HepG2 (cell line): ENCODE measurements at regions not wholly inside any gene's neighbourhood (a gene's known extent, or its start where the extent isn't known, plus 50 kb on each side); places are given as distances from the start of the nearest gene placed in this dataset.

Experiments used
- ATAC-seq: fragments of 200-7000 bp; cut with Tn5 transposase; 3 replicates; pipeline ENCODE4 v1.9.1; 2020; ENCODE audit warnings: mild to moderate bottlenecking, moderate library complexity
- BruUV-seq: library from RNA; stranded (reverse); fragments of 400-500 nt; replicated peaks from 2 replicates; lab custom pipeline; 2021; lab: Mats Ljungman, UMichigan
- CTCF ChIA-PET: fragments of 300-600 bp; formaldehyde crosslinking; extraction: SDS; loops from one replicate; lab custom pipeline; 2021; ENCODE audit warnings: low total read pairs, inconsistent platforms, low intra/inter-chr PET ratio; lab: Yijun Ruan, JAX
- POLR2A ChIA-PET: fragments of 350-600 bp; sonication (Branson Sonifier 250); formaldehyde crosslinking; loops from one replicate; lab custom pipeline; 2020; ENCODE audit warnings: antibody characterized with exemption, inconsistent platforms; lab: Yijun Ruan, JAX
- DNase-seq: peaks from one replicate; pipeline ENCODE4 v3.0.0-alpha.2; 2015; ENCODE audit warnings: low spot score
- FAIRE-seq: peaks from 3 replicates; lab custom pipeline; 2011; peaks lifted over from hg19 to GRCh38; lab: Jason Lieb, UNC
- H2AFZ ChIP-seq: one replicate; pipeline ENCODE4 v1.6.1; 2011; ENCODE audit warnings: low read length, inconsistent platforms
- H3K27ac ChIP-seq: fragments of 300-600 bp; 3 replicates; pipeline ENCODE4 v1.8.0; 2011; ENCODE audit warnings: mixed run types, mild to moderate bottlenecking, mixed read lengths, low read length, inconsistent platforms; ENCODE audit not compliant: insufficient read depth; ENCODE audit errors: extremely low read length
- H3K27me3 ChIP-seq, 2 experiments: fragments of 200-600 bp in 1 of 2; 2 replicates in 1 of 2; 3 replicates in 1 of 2; pipeline versions ENCODE4 v1.6.0 to v1.8.0; 2011; ENCODE audit warnings: low read length in 2 of 2, mild to moderate bottlenecking in 2 of 2, moderate library complexity in 2 of 2, inconsistent platforms in 1 of 2; ENCODE audit not compliant: insufficient read depth in 2 of 2, control insufficient read depth in 1 of 2
- H3K36me3 ChIP-seq, 2 experiments: fragments of 200-600 bp in 1 of 2; replicated peaks in 1 of 2; 2 replicates in 1 of 2; 3 replicates in 1 of 2; pipeline versions ENCODE4 v1.5.1 to v1.8.0; 2011; ENCODE audit warnings: low read length in 2 of 2, inconsistent platforms in 1 of 2; ENCODE audit not compliant: insufficient read depth in 2 of 2, control insufficient read depth in 1 of 2
- H3K4me1 ChIP-seq: 2 replicates; pipeline ENCODE4 v1.5.1; 2012; ENCODE audit warnings: low read length, inconsistent platforms; ENCODE audit not compliant: insufficient read depth
- H3K4me2 ChIP-seq: 2 replicates; pipeline ENCODE4 v1.6.0; 2011; ENCODE audit warnings: low read depth, low read length, inconsistent platforms
- H3K4me3 ChIP-seq, 3 experiments: fragments of 200-600 bp in 1 of 3; sonication (generic), shearing (Covaris generic) in 1 of 3; replicated peaks in 1 of 3; 2 replicates each; pipeline ENCODE4 v1.5.1; 2011 to 2016; ENCODE audit warnings: low read length in 3 of 3, inconsistent platforms in 2 of 3, low read depth in 2 of 3, mild to moderate bottlenecking in 2 of 3, control low read depth in 1 of 3, mixed read lengths in 1 of 3; ENCODE audit not compliant: insufficient read depth in 1 of 3
- H3K79me2 ChIP-seq: one replicate; pipeline ENCODE4 v1.6.1; 2011; ENCODE audit warnings: low read length, inconsistent platforms; ENCODE audit not compliant: insufficient read depth
- H3K9ac ChIP-seq: 2 replicates; pipeline ENCODE4 v1.6.0; 2011; ENCODE audit warnings: mild to moderate bottlenecking, low read depth, low read length, inconsistent platforms; ENCODE audit not compliant: insufficient read depth
- H3K9me3 ChIP-seq: 2 replicates; pipeline ENCODE4 v1.5.1; 2012; ENCODE audit warnings: mild to moderate bottlenecking, low read length
- H4K20me1 ChIP-seq: 2 replicates; pipeline ENCODE4 v1.6.0; 2011; ENCODE audit warnings: inconsistent platforms, mild to moderate bottlenecking, low read length, moderate library complexity; ENCODE audit not compliant: insufficient read depth
- BCLAF1 ChIP-seq: fragments of 450-650 bp; IDR thresholded peaks from 2 replicates; pipeline ENCODE4 v1.6.1; 2017; ENCODE audit warnings: mild to moderate bottlenecking
- CBX2 ChIP-seq, 2 experiments: fragments of 200-600 bp in 1 of 2; sonication (generic); formaldehyde crosslinking in 1 of 2; IDR thresholded peaks; 2 replicates each; pipeline versions ENCODE4 v1.7.0 to v1.8.1; 2018 to 2022; ENCODE audit warnings: low read depth in 2 of 2, low read length in 1 of 2, mild to moderate bottlenecking in 1 of 2, missing genetic modification reagents in 1 of 2
- NCOA5 ChIP-seq: sonication (generic); formaldehyde crosslinking; IDR thresholded peaks from 2 replicates; pipeline ENCODE4 v1.4.0; 2020; ENCODE audit warnings: missing genetic modification reagents
- NFYB ChIP-seq: sonication (generic); formaldehyde crosslinking; IDR thresholded peaks from 2 replicates; pipeline ENCODE4 v1.4.0; 2020; ENCODE audit warnings: missing genetic modification reagents
- REPIN1 ChIP-seq: sonication (generic); formaldehyde crosslinking; IDR thresholded peaks from 2 replicates; pipeline ENCODE4 v1.8.0; 2022; ENCODE audit warnings: missing genetic modification reagents, low read depth, mild to moderate bottlenecking, borderline replicate concordance
- ZFP36 ChIP-seq: fragments of 150-350 bp; IDR thresholded peaks from 2 replicates; pipeline ENCODE4 v1.6.1; 2018; ENCODE audit warnings: borderline replicate concordance, low read length, low read depth; ENCODE audit not compliant: partially characterized antibody
- ZFP82 ChIP-seq: sonication (generic); formaldehyde crosslinking; IDR thresholded peaks from 2 replicates; pipeline ENCODE4 v1.5.1; 2020; ENCODE audit warnings: mild to moderate bottlenecking, missing genetic modification reagents, borderline replicate concordance
- ZNF598 ChIP-seq: sonication (generic); formaldehyde crosslinking; IDR thresholded peaks from 2 replicates; pipeline ENCODE4 v1.5.1; 2020; ENCODE audit warnings: mild to moderate bottlenecking, missing genetic modification reagents, borderline replicate concordance
- WGBS: methylation state at CpG from one replicate; pipeline ENCODE4 v1.1.6; 2017; ENCODE audit warnings: low lambda C conversion rate; 5-methylcytosine and 5-hydroxymethylcytosine counted together
- in situ Hi-C: cut with HindIII; loops from 2 replicates; pipeline ENCODE4 v1.10.0; 2017; ENCODE audit warnings: low pct_unique_long_range_greater_than_20kb; ENCODE audit not compliant: extremely low pct_ligation_motif_present
- intact Hi-C: fragments of 100-400 bp; cut with micrococcal nuclease; formaldehyde crosslinking; loops from one replicate; pipeline ENCODE4 v1.10.0; 2022; ENCODE audit not compliant: unreplicated experiment
- TF ChIP-seq, protein P1 (sequence below): sonication (generic); formaldehyde crosslinking; IDR thresholded peaks from 2 replicates; pipeline ENCODE4 v1.5.1; 2020; ENCODE audit warnings: mild to moderate bottlenecking, moderate library complexity, missing genetic modification reagents

DNA sequence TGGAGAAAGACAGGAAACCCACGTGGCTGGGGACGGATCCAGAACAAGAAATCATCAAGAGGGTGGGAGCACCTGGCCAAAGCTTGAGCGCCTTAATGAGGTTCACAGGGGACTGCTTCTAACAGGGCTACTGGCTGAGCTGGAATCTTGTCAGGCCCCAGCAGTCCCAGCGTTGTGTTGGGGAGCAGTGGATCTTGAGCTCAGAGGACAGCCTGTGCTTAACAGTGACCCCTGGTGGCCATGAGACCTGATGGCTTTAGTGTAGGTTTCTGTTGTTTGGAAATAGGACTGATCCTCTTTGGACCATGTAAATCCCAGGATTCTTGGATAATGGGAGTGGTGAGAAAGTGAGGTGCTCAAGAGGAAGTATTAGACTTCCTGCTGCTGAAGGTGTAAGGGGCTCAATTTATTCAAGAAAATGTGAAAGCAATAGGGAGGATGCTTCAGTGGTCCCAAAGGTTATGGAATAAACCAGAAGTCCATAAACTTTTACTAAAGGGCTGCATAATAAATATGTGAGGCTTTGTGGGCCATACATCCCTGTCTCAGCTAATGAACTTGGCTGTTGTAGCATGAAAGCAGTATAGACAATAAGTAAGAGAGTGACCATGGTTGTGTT is 216.2 kb downstream of the NFATC2 start (continued):
- TF ChIP-seq BCLAF1 (no peak), CBX2 (IDR thresholded peaks at IDR 0.05; ENCODE audit: low read depth, low read length) (no peak), CBX2 (CRISPR knock-in tag; IDR thresholded peaks at IDR 0.05; ENCODE audit: low read depth) (no peak), NFYB (CRISPR knock-in tag) (no peak)
- TF ChIP-seq, protein P1, sequence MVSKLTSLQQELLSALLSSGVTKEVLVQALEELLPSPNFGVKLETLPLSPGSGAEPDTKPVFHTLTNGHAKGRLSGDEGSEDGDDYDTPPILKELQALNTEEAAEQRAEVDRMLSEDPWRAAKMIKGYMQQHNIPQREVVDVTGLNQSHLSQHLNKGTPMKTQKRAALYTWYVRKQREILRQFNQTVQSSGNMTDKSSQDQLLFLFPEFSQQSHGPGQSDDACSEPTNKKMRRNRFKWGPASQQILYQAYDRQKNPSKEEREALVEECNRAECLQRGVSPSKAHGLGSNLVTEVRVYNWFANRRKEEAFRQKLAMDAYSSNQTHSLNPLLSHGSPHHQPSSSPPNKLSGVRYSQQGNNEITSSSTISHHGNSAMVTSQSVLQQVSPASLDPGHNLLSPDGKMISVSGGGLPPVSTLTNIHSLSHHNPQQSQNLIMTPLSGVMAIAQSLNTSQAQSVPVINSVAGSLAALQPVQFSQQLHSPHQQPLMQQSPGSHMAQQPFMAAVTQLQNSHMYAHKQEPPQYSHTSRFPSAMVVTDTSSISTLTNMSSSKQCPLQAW (CRISPR knock-in tag): peak; percentile 46; the same call in 1 of the 2 replicates
- TF ChIP-seq, all 625 proteins: peak for 7

DNA sequence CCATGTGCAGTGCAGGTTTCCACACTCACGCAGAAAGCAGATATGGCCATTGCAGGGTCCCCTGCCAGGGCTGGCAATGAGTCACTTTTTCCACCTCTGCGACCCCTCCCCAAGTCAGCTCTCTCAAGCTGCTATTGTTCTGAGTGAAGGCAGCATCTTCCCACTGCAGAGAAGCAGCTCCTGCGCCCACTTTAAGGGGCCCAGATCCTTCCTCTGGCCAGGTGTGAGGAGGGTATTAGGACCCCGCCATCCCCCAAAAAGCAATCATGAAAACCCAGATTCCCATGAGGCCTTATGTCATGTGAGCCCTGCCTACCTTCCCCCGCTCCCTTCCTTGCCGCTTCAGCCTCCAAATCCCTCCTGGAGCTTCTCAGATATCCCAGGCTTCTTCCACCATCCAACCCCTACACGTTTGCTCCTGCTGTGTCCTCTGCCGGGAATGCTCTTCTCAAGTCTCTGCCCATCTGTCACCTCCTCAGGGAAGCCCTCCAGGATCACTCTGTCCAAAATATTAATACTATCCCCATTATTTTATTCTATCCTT is 220.3 kb downstream of the NFATC2 start:
- ATAC-seq (no peak), DNase-seq (no peak), FAIRE-seq (no peak)
- Histone ChIP-seq H3K27me3 (peaks cover 4 to 58% of the 10 kb centered on the region in 2 experiments; a peak in 3 of 5 replicates), H3K9ac (no peak overlapping the region), H3K36me3 (no peaks in the 10 kb centered on the region), H3K4me2 (no peak overlapping the region), H3K79me2 (no peaks in the 10 kb centered on the region), H3K9me3 (no peaks in the 10 kb centered on the region), H3K27ac (no peak overlapping the region), H3K4me1 (no peaks in the 10 kb centered on the region), H4K20me1 (no peaks in the 10 kb centered on the region), H2AFZ (no peak overlapping the region), H3K4me3 (no peak overlapping the region)
- POLR2A ChIA-PET: no interaction called here
- WGBS: 21% methylated on average over 8 of the region's 8 CpGs
- BruUV-seq: no TSS peak
- intact Hi-C loops: no loop called here
- CTCF ChIA-PET: no interaction called here
- in situ Hi-C loops: loop anchor here (25.0 kb wide), 1 partner anchor 535 kb away; the partner anchor contains the start of gene BCAS4
- TF ChIP-seq ZNF598 (CRISPR knock-in tag): no peak
- no peak for TF ChIP-seq REPIN1 (CRISPR knock-in tag)
- peak; percentile 48 for TF ChIP-seq ZFP36
- TF ChIP-seq ZFP82 (CRISPR knock-in tag): no peak
- no peak for TF ChIP-seq NCOA5
